Stimulated activated CD8-positive, alpha-beta memory T cell treated with anti-CD3 and anti-CD28 coated beads, Interleukin-4, amount 100 ng/mL, for 24 hours (primary cell): ENCODE measurements at regions not wholly inside any gene's neighbourhood (a gene's known extent, or its start where the extent isn't known, plus 50 kb on each side); places are given as distances from the start of the nearest gene placed in this dataset.

ENCODE experiments used
- DNase-seq: peaks from one replicate; pipeline ENCODE4 v3.0.0-alpha.2; 2020; ENCODE audit warnings: low read depth

GRCh38 chr4:111666826-111667360, 478.4 kb upstream of the FAM241A start:
- DNase-seq, result no peak

GRCh38 chr4:111671756-111672155, 473.5 kb upstream of the FAM241A start:
- DNase-seq, result no peak

- no peak for DNase-seq
Observed at GRCh38 chr4:111675746-111676145, 469.5 kb upstream of the FAM241A start.

- DNase-seq, result no peak
Observed at GRCh38 chr4:111676533-111676932, 468.7 kb upstream of the FAM241A start.

GRCh38 chr4:111678479-111678878, 466.8 kb upstream of the FAM241A start:
- DNase-seq, result no peak

GRCh38 chr4:111678908-111679307, 466.3 kb upstream of the FAM241A start:
- DNase-seq, result no peak

- DNase-seq, result no peak
Observed at GRCh38 chr4:111681270-111681669, 464.0 kb upstream of the FAM241A start.

GRCh38 chr4:111681751-111682150, 463.5 kb upstream of the FAM241A start:
- no peak for DNase-seq

- DNase-seq, result no peak
Observed at GRCh38 chr4:111685205-111685604, 460.0 kb upstream of the FAM241A start.

GRCh38 chr4:111689214-111689613, 456.0 kb upstream of the FAM241A start:
- DNase-seq, result no peak

- DNase-seq, result no peak
Observed at GRCh38 chr4:111689731-111690130, 455.5 kb upstream of the FAM241A start.

GRCh38 chr4:111693758-111694157, 451.5 kb upstream of the FAM241A start:
- DNase-seq, result no peak

GRCh38 chr4:111695677-111696076, 449.6 kb upstream of the FAM241A start:
- DNase-seq, result no peak

GRCh38 chr4:111696505-111696904, 448.7 kb upstream of the FAM241A start:
- no peak for DNase-seq

GRCh38 chr4:111697176-111697942, 447.9 kb upstream of the FAM241A start:
- DNase-seq, result no peak

GRCh38 chr4:111698361-111698760, 446.9 kb upstream of the FAM241A start:
- no peak for DNase-seq

GRCh38 chr4:111699165-111699564, 446.1 kb upstream of the FAM241A start:
- no peak for DNase-seq

GRCh38 chr4:111701102-111701501, 444.2 kb upstream of the FAM241A start:
- no peak for DNase-seq

- DNase-seq, result no peak
Observed at GRCh38 chr4:111707491-111707890, 437.8 kb upstream of the FAM241A start.

GRCh38 chr4:111712093-111712677, 433.1 kb upstream of the FAM241A start:
- DNase-seq, result no peak

- no peak for DNase-seq
Observed at GRCh38 chr4:111713276-111713675, 432.0 kb upstream of the FAM241A start.

GRCh38 chr4:111717921-111718320, 427.3 kb upstream of the FAM241A start:
- no peak for DNase-seq

GRCh38 chr4:111718763-111719559, 426.3 kb upstream of the FAM241A start:
- DNase-seq, result no peak
